Spleen (tissue), 7 donors: ENCODE measurements at regions not wholly inside any gene's neighbourhood (a gene's known extent, or its start where the extent isn't known, plus 50 kb on each side); places are given as distances from the start of the nearest gene placed in this dataset.
A peak's percentile ranks its signal among the peaks of the same experiment; 100 is the strongest.

ENCODE experiments used
- CTCF ChIP-seq, 11 experiments: fragments of 200-600 bp in 7 of 11; fragments of 450-650 bp in 4 of 11; sonication (generic) in 4 of 11; IDR thresholded peaks in 8 of 11; conservative IDR thresholded peaks in 3 of 11; 1 replicate in 7 of 11; 2 replicates in 4 of 11; pipeline versions ENCODE4 v1.4.0 to v1.8.0; 2016 to 2021; ENCODE audit warnings: antibody characterized with exemption in 11 of 11, inconsistent platforms in 4 of 11, mild to moderate bottlenecking in 1 of 11
- POLR2A ChIP-seq, 3 donors: fragments of 450-650 bp; IDR thresholded peaks; one replicate each; pipeline ENCODE4 v1.5.1; 2017; ENCODE audit warnings: antibody characterized with exemption in 3 of 3, mild to moderate bottlenecking in 1 of 3
- POLR2AphosphoS5 ChIP-seq, 3 donors: sonication (generic); formaldehyde crosslinking; IDR thresholded peaks; one replicate each; pipeline ENCODE4 v1.5.1; 2017; ENCODE audit warnings: antibody characterized with exemption in 3 of 3
- donor health status: DM: no; HTN: no; CAD: no; lungs with moderate emphysema.
- donor health status: DM: no; HTN: no; CAD: no.
- donor health status: DM: no; HTN: no; CAD: no.

- TF ChIP-seq CTCF (IDR thresholded peaks at IDR 0.05 in 8 of 11, conservative IDR thresholded peaks at IDR 0.05 in 3 of 11) (no peak), POLR2A (IDR thresholded peaks at IDR 0.05) (no peak), POLR2AphosphoS5 (IDR thresholded peaks at IDR 0.05) (peak; percentile 49 to 63 (median 58))
Measured at GRCh38 chr22:25365491-25366261, 146.2 kb downstream of the CRYBB2 start.
